SK-N-SH (cell line): ENCODE measurements at regions not wholly inside any gene's neighbourhood (a gene's known extent, or its start where the extent isn't known, plus 50 kb on each side); places are given as distances from the start of the nearest gene placed in this dataset.

Experiments
- CTCF ChIA-PET: fragments of 300-600, 350-600 bp; formaldehyde crosslinking; extraction: SDS; loops from one replicate; lab custom pipeline; 2021; lab: Yijun Ruan, JAX
- POLR2A ChIA-PET: fragments of 350-600 bp; sonication (Branson Sonifier 250); formaldehyde crosslinking; extraction: SDS; loops from one replicate; lab custom pipeline; 2020; ENCODE audit warnings: antibody characterized with exemption, inconsistent platforms; lab: Yijun Ruan, JAX
- DNase-seq: peaks from one replicate; pipeline ENCODE4 v3.0.0; 2012
- H2AFZ ChIP-seq: fragments of 200-600 bp; sonication (generic); 2 replicates; pipeline ENCODE4 v1.8.1; 2016; ENCODE audit warnings: antibody characterized with exemption, mild to moderate bottlenecking, low read depth
- H3F3A ChIP-seq: fragments of 200-600 bp; sonication (generic); replicated peaks from 2 replicates; pipeline ENCODE3; 2016; ENCODE audit warnings: antibody characterized with exemption, mild to moderate bottlenecking; ENCODE audit not compliant: insufficient read depth
- H3K27ac ChIP-seq, 2 experiments: fragments of 200-500 bp in 1 of 2; fragments of 200-600 bp in 1 of 2; sonication (Bioruptor generic) in 1 of 2; sonication (generic), shearing (Covaris generic) in 1 of 2; 2 replicates each; pipeline versions ENCODE4 v1.5.1 to v1.6.1; 2014 to 2016; ENCODE audit warnings: low read depth in 2 of 2, inconsistent platforms in 1 of 2, low read length in 1 of 2, mild to moderate bottlenecking in 1 of 2, mixed read lengths in 1 of 2
- H3K27me3 ChIP-seq: fragments of 200-600 bp; sonication (generic), shearing (Covaris generic); 2 replicates; pipeline ENCODE4 v1.6.1; 2016; ENCODE audit warnings: mixed run types; ENCODE audit not compliant: insufficient read depth
- H3K36me3 ChIP-seq, 2 experiments: fragments of 200-500 bp in 1 of 2; fragments of 200-600 bp in 1 of 2; sonication (Bioruptor generic) in 1 of 2; sonication (generic) in 1 of 2; replicated peaks in 1 of 2; 2 replicates each; pipeline versions ENCODE3 to v1.5.1; 2014 to 2016; ENCODE audit warnings: low read length in 1 of 2, mild to moderate bottlenecking in 1 of 2; ENCODE audit not compliant: insufficient read depth in 2 of 2, control insufficient read depth in 1 of 2
- H3K4me1 ChIP-seq, 2 experiments: fragments of 200-500 bp in 1 of 2; fragments of 200-600 bp in 1 of 2; sonication (Bioruptor generic) in 1 of 2; sonication (generic), shearing (Covaris generic) in 1 of 2; 2 replicates each; pipeline versions ENCODE4 v1.5.1 to v1.6.1; 2014 to 2016; ENCODE audit warnings: low read depth in 1 of 2, low read length in 1 of 2, mixed run types in 1 of 2; ENCODE audit not compliant: insufficient read depth in 2 of 2, control insufficient read depth in 1 of 2
- H3K4me2 ChIP-seq: fragments of 200-600 bp; sonication (generic), shearing (Covaris generic); 2 replicates; pipeline ENCODE4 v1.6.1; 2017; ENCODE audit warnings: mixed run types
- H3K4me3 ChIP-seq, 2 experiments: fragments of 200-500 bp in 1 of 2; fragments of 200-600 bp in 1 of 2; sonication (Bioruptor generic) in 1 of 2; sonication (generic), shearing (Covaris generic) in 1 of 2; 2 replicates each; pipeline versions ENCODE4 v1.5.1 to v1.8.1; 2014 to 2016; ENCODE audit warnings: low read depth in 2 of 2, inconsistent platforms in 1 of 2, low read length in 1 of 2, mild to moderate bottlenecking in 1 of 2, mixed read lengths in 1 of 2, moderate library complexity in 1 of 2
- H3K79me2 ChIP-seq: fragments of 200-600 bp; sonication (generic); 2 replicates; pipeline ENCODE4 v1.8.1; 2017; ENCODE audit warnings: mild to moderate bottlenecking; ENCODE audit not compliant: insufficient read depth
- H3K9ac ChIP-seq: fragments of 200-600 bp; sonication (generic); 2 replicates; pipeline ENCODE4 v1.6.1; 2017; ENCODE audit warnings: mixed run types
- H3K9me2 ChIP-seq: fragments of 200-600 bp; sonication (generic); 2 replicates; pipeline ENCODE4 v1.6.1; 2017; ENCODE audit warnings: mixed run types
- H3K9me3 ChIP-seq: fragments of 200-600 bp; sonication (generic); 2 replicates; pipeline ENCODE4 v1.6.1; 2017; ENCODE audit warnings: mixed run types, mild to moderate bottlenecking, moderate library complexity
- H4K20me1 ChIP-seq: fragments of 200-600 bp; sonication (generic); 2 replicates; pipeline ENCODE4 v1.6.1; 2017; ENCODE audit warnings: mild to moderate bottlenecking, mixed run types; ENCODE audit not compliant: insufficient read depth
- CHD2 ChIP-seq: fragments of 150-350 bp; IDR thresholded peaks from 2 replicates; pipeline ENCODE4 v1.6.1; 2018; ENCODE audit warnings: low read length; ENCODE audit not compliant: partially characterized antibody
- CTCF ChIP-seq: fragments of 200-600 bp; sonication (generic); IDR thresholded peaks from 2 replicates; pipeline ENCODE4 v1.6.1; 2017; ENCODE audit warnings: antibody characterized with exemption, mild to moderate bottlenecking, moderate library complexity
- ELF1 ChIP-seq: IDR thresholded peaks from 2 replicates; pipeline ENCODE4 v1.4.0; 2012
- GATA2 ChIP-seq: sonication (generic); formaldehyde crosslinking; IDR thresholded peaks from 2 replicates; pipeline ENCODE4 v1.5.0; 2020; ENCODE audit warnings: mild to moderate bottlenecking, missing genetic modification reagents
- NFIC ChIP-seq: IDR thresholded peaks from 2 replicates; pipeline ENCODE4 v1.4.0; 2012; ENCODE audit warnings: borderline replicate concordance
- RAD21 ChIP-seq: IDR thresholded peaks from 2 replicates; pipeline ENCODE4 v1.6.1; 2012; ENCODE audit warnings: mild to moderate bottlenecking, low read length
- RCOR1 ChIP-seq: fragments of 150-350 bp; IDR thresholded peaks from 2 replicates; pipeline ENCODE4 v1.6.1; 2017; ENCODE audit warnings: antibody characterized with exemption, low read length
- RXRA ChIP-seq: IDR thresholded peaks from 2 replicates; pipeline ENCODE4 v1.4.0; 2012; ENCODE audit warnings: low read depth, mild to moderate bottlenecking, borderline replicate concordance
- SMC3 ChIP-seq: IDR thresholded peaks from 2 replicates; pipeline ENCODE4 v1.6.1; 2012; ENCODE audit warnings: low read depth, low read length, improper control_type of control experiment
- TCF12 ChIP-seq: IDR thresholded peaks from 2 replicates; pipeline ENCODE4 v1.4.0; 2012
- USF2 ChIP-seq: fragments of 150-350 bp; IDR thresholded peaks from 2 replicates; pipeline ENCODE4 v1.6.1; 2017; ENCODE audit warnings: antibody characterized with exemption, low read length, low read depth, borderline replicate concordance
- WGBS: methylation state at CpG from one replicate; pipeline ENCODE4 v1.1.6; 2017; ENCODE audit warnings: low lambda C conversion rate; 5-methylcytosine and 5-hydroxymethylcytosine counted together
- TF ChIP-seq, protein P1 (sequence below): IDR thresholded peaks from 2 replicates; pipeline ENCODE4 v1.4.0; 2012; ENCODE audit warnings: low read depth, borderline replicate concordance

- peak; percentile 4 for DNase-seq
- H3K4me3 ChIP-seq = no peak overlapping the region
- H3K9ac ChIP-seq = no peak overlapping the region
- H3K4me1 ChIP-seq = no peaks in the 10 kb centered on the region
- no peak overlapping the region for H2AFZ ChIP-seq
- no peaks in the 10 kb centered on the region for H4K20me1 ChIP-seq
- ChIA-PET POLR2A (no interaction called here), CTCF (interaction anchor here (0.9 to 1.7 kb wide), 6 partner anchors 9 to 1274 kb away, joined by 3 to 6 read pairs (median 4); no protein-coding TSS in a partner anchor)
- no peaks in the 10 kb centered on the region for H3K27me3 ChIP-seq
- no peaks in the 10 kb centered on the region; the same call in 1 of the 2 replicates for H3K9me2 ChIP-seq
- H3K79me2 ChIP-seq = no peaks in the 10 kb centered on the region
- H3F3A ChIP-seq = no peaks in the 10 kb centered on the region
- 18% methylated on average over 5 of the region's 5 CpGs for WGBS
- H3K4me2 ChIP-seq = no peak overlapping the region
- no peaks in the 10 kb centered on the region for H3K36me3 ChIP-seq
- no peak overlapping the region for H3K27ac ChIP-seq
- peaks cover 2% of the 10 kb centered on the region; the same call in 1 of the 2 replicates for H3K9me3 ChIP-seq
- TF ChIP-seq RAD21 = peak; percentile 65
- TF ChIP-seq CTCF = peak; percentile 59
- TF ChIP-seq SMC3 = peak; percentile 46
- no peak for TF ChIP-seq NFIC
- no peak for TF ChIP-seq ELF1
Measured at GRCh38 chr9:11319538-11319937, 706.7 kb upstream of the PTPRD start.

GRCh38 chr9:11320989-11321388 lies 708.2 kb upstream of the PTPRD start:
- Histone ChIP-seq H3K79me2 (no peaks in the 10 kb centered on the region), H3F3A (no peaks in the 10 kb centered on the region), H3K27ac (no peak overlapping the region), H3K36me3 (no peaks in the 10 kb centered on the region), H4K20me1 (no peaks in the 10 kb centered on the region), H3K9ac (no peak overlapping the region), H3K9me2 (no peaks in the 10 kb centered on the region), H3K4me2 (no peak overlapping the region), H3K4me1 (no peaks in the 10 kb centered on the region), H2AFZ (no peak overlapping the region), H3K27me3 (no peaks in the 10 kb centered on the region), H3K9me3 (peaks cover 2% of the 10 kb centered on the region; the same call in 1 of the 2 replicates), H3K4me3 (no peak overlapping the region)
- no peak for TF ChIP-seq CTCF
- no peak for TF ChIP-seq RCOR1
- TF ChIP-seq, protein P1, sequence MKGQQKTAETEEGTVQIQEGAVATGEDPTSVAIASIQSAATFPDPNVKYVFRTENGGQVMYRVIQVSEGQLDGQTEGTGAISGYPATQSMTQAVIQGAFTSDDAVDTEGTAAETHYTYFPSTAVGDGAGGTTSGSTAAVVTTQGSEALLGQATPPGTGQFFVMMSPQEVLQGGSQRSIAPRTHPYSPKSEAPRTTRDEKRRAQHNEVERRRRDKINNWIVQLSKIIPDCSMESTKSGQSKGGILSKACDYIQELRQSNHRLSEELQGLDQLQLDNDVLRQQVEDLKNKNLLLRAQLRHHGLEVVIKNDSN = no peak
- TF ChIP-seq TCF12 = no peak
- TF ChIP-seq GATA2 (CRISPR knock-in tag) = no peak
- TF ChIP-seq RXRA = no peak
- no peak for TF ChIP-seq USF2
- TF ChIP-seq CHD2 = no peak
- POLR2A ChIA-PET = no interaction called here
- no peak for DNase-seq
- CTCF ChIA-PET = no interaction called here
